HEK293 (cell line): ENCODE measurements at regions not wholly inside any gene's neighbourhood (a gene's known extent, or its start where the extent isn't known, plus 50 kb on each side); places are given as distances from the start of the nearest gene placed in this dataset.

Source experiments
- CTCF ChIA-PET: fragments of 350-600 bp; formaldehyde crosslinking; extraction: SDS; loops from one replicate; lab custom pipeline; 2021; ENCODE audit warnings: antibody characterized with exemption; lab: Yijun Ruan, JAX
- POLR2A ChIA-PET: fragments of 300-600 bp; formaldehyde crosslinking; extraction: SDS; loops from one replicate; lab custom pipeline; 2020; ENCODE audit warnings: antibody characterized with exemption, inconsistent platforms; lab: Yijun Ruan, JAX
- H3K27ac ChIP-seq: fragments of 200-500 bp; sonication (Bioruptor generic); 2 replicates; pipeline ENCODE4 v1.5.1; 2014; ENCODE audit warnings: low read depth, low read length, control low read depth, inconsistent platforms; ENCODE audit errors: extremely low read depth
- H3K36me3 ChIP-seq, 2 experiments: fragments of 200-500 bp in 1 of 2; sonication (Bioruptor generic) in 1 of 2; 1 replicate in 1 of 2; 2 replicates in 1 of 2; pipeline ENCODE4 v1.5.1; 2014 to 2017; ENCODE audit warnings: inconsistent platforms in 2 of 2, low read length in 2 of 2; ENCODE audit not compliant: control insufficient read depth in 2 of 2, insufficient read depth in 1 of 2
- H3K4me1 ChIP-seq: fragments of 200-500 bp; sonication (Bioruptor generic); 2 replicates; pipeline ENCODE4 v1.5.1; 2014; ENCODE audit warnings: mild to moderate bottlenecking, low read length, inconsistent platforms; ENCODE audit not compliant: control insufficient read depth, insufficient read depth
- H3K4me3 ChIP-seq: 2 replicates; pipeline ENCODE4 v1.5.1; 2011; ENCODE audit warnings: low read depth, mild to moderate bottlenecking, control low read depth, low read length, moderate library complexity
- H3K9me3 ChIP-seq: fragments of 200-500 bp; sonication (Bioruptor generic); 2 replicates; pipeline ENCODE4 v1.5.1; 2014; ENCODE audit warnings: low read depth, low read length, inconsistent platforms; ENCODE audit not compliant: control insufficient read depth, insufficient read depth
- BCL11B ChIP-seq: fragments of 450-650 bp; formaldehyde crosslinking; IDR thresholded peaks from 2 replicates; pipeline ENCODE4 v1.5.1; 2016; ENCODE audit warnings: low read depth, missing biosample characterization, missing genetic modification characterization
- KLF9 ChIP-seq: fragments of 450-650 bp; formaldehyde crosslinking; IDR thresholded peaks from 2 replicates; pipeline ENCODE4 v1.5.1; 2016; ENCODE audit warnings: missing biosample characterization, missing genetic modification characterization, low read depth
- MEIS1 ChIP-seq: sonication (generic); formaldehyde crosslinking; IDR thresholded peaks from 2 replicates; pipeline ENCODE4 v1.8.1; 2022; ENCODE audit warnings: missing genetic modification reagents, mild to moderate bottlenecking, borderline replicate concordance
- MYNN ChIP-seq: fragments of 450-650 bp; formaldehyde crosslinking; IDR thresholded peaks from 2 replicates; pipeline ENCODE4 v1.5.1; 2016; ENCODE audit warnings: missing biosample characterization, missing genetic modification characterization, borderline replicate concordance
- MZF1 ChIP-seq: fragments of 450-650 bp; formaldehyde crosslinking; IDR thresholded peaks from 2 replicates; pipeline ENCODE4 v1.5.1; 2017; ENCODE audit warnings: missing biosample characterization, missing genetic modification characterization, borderline replicate concordance
- OSR2 ChIP-seq: fragments of 450-650 bp; formaldehyde crosslinking; IDR thresholded peaks from 2 replicates; pipeline ENCODE4 v1.5.1; 2016; ENCODE audit warnings: missing biosample characterization, missing genetic modification characterization
- SCRT1 ChIP-seq: fragments of 450-650 bp; formaldehyde crosslinking; IDR thresholded peaks from 2 replicates; pipeline ENCODE4 v1.5.1; 2016; ENCODE audit warnings: missing biosample characterization, missing genetic modification characterization, borderline replicate concordance
- TRIM28 ChIP-seq: IDR thresholded peaks from 2 replicates; pipeline ENCODE4 v1.6.1; 2011; ENCODE audit warnings: low read length, control low read depth, borderline replicate concordance
- ZBTB10 ChIP-seq: fragments of 450-650 bp; formaldehyde crosslinking; IDR thresholded peaks from 2 replicates; pipeline ENCODE4 v1.5.1; 2016; ENCODE audit warnings: missing biosample characterization, missing genetic modification characterization
- ZBTB7A ChIP-seq: fragments of 450-650 bp; formaldehyde crosslinking; IDR thresholded peaks from 2 replicates; pipeline ENCODE4 v1.5.1; 2016; ENCODE audit warnings: low read depth, missing biosample characterization, missing genetic modification characterization
- ZNF114 ChIP-seq: fragments of 450-650 bp; formaldehyde crosslinking; IDR thresholded peaks from 2 replicates; pipeline ENCODE4 v1.5.0; 2017; ENCODE audit warnings: missing biosample characterization, missing genetic modification characterization
- ZNF138 ChIP-seq: fragments of 450-650 bp; formaldehyde crosslinking; IDR thresholded peaks from 2 replicates; pipeline ENCODE4 v1.5.1; 2016; ENCODE audit warnings: missing biosample characterization, missing genetic modification characterization, borderline replicate concordance
- ZNF19 ChIP-seq: fragments of 450-650 bp; formaldehyde crosslinking; IDR thresholded peaks from 2 replicates; pipeline ENCODE4; 2016; ENCODE audit warnings: missing biosample characterization, missing genetic modification characterization, low read depth
- ZNF202 ChIP-seq: fragments of 450-650 bp; formaldehyde crosslinking; IDR thresholded peaks from 2 replicates; pipeline ENCODE4 v1.5.1; 2016; ENCODE audit warnings: missing biosample characterization, missing genetic modification characterization, borderline replicate concordance
- ZNF24 ChIP-seq: fragments of 450-650 bp; formaldehyde crosslinking; IDR thresholded peaks from 2 replicates; pipeline ENCODE4 v1.5.1; 2016; ENCODE audit warnings: missing biosample characterization, missing genetic modification characterization
- ZNF26 ChIP-seq: fragments of 450-650 bp; formaldehyde crosslinking; IDR thresholded peaks from 2 replicates; pipeline ENCODE4 v1.5.1; 2016; ENCODE audit warnings: missing biosample characterization, missing genetic modification characterization
- ZNF274 ChIP-seq, 2 experiments: fragments of 200-500 bp in 1 of 2; fragments of 450-650 bp in 1 of 2; sonication (Bioruptor generic) in 1 of 2; formaldehyde crosslinking in 1 of 2; IDR thresholded peaks; 2 replicates each; pipeline versions ENCODE4 v1.5.1 to v1.6.1; 2014 to 2016; ENCODE audit warnings: borderline replicate concordance in 1 of 2, inconsistent platforms in 1 of 2, low read length in 1 of 2, missing biosample characterization in 1 of 2, missing genetic modification characterization in 1 of 2
- ZNF335 ChIP-seq: fragments of 450-650 bp; formaldehyde crosslinking; conservative IDR thresholded peaks from 2 replicates; pipeline ENCODE4 v1.5.1; 2016; ENCODE audit warnings: missing biosample characterization, missing genetic modification characterization
- ZNF354C ChIP-seq: fragments of 450-650 bp; formaldehyde crosslinking; IDR thresholded peaks from 2 replicates; pipeline ENCODE4 v1.5.1; 2016; ENCODE audit warnings: missing biosample characterization, missing genetic modification characterization, low read depth, borderline replicate concordance
- ZNF404 ChIP-seq: fragments of 450-650 bp; formaldehyde crosslinking; IDR thresholded peaks from 2 replicates; pipeline ENCODE4 v1.5.1; 2017; ENCODE audit warnings: missing biosample characterization, missing genetic modification characterization
- ZNF423 ChIP-seq: fragments of 450-650 bp; formaldehyde crosslinking; IDR thresholded peaks from 2 replicates; pipeline ENCODE4 v1.5.1; 2016; ENCODE audit warnings: missing biosample characterization, missing genetic modification characterization
- ZNF48 ChIP-seq: fragments of 450-650 bp; formaldehyde crosslinking; IDR thresholded peaks from 2 replicates; pipeline ENCODE4 v1.5.1; 2016; ENCODE audit warnings: missing biosample characterization, missing genetic modification characterization
- ZNF518A ChIP-seq: fragments of 450-650 bp; formaldehyde crosslinking; conservative IDR thresholded peaks from 2 replicates; pipeline ENCODE4 v1.5.1; 2016; ENCODE audit warnings: low read depth, missing biosample characterization, missing genetic modification characterization
- ZNF623 ChIP-seq: fragments of 450-650 bp; formaldehyde crosslinking; IDR thresholded peaks from 2 replicates; pipeline ENCODE4 v1.5.1; 2016; ENCODE audit warnings: missing biosample characterization, missing genetic modification characterization
- ZNF658 ChIP-seq: fragments of 450-650 bp; formaldehyde crosslinking; IDR thresholded peaks from 2 replicates; pipeline ENCODE4; 2016; ENCODE audit warnings: missing biosample characterization, missing genetic modification characterization
- ZNF664 ChIP-seq: fragments of 450-650 bp; formaldehyde crosslinking; IDR thresholded peaks from 2 replicates; pipeline ENCODE4 v1.5.1; 2016; ENCODE audit warnings: missing biosample characterization, missing genetic modification characterization
- ZNF670 ChIP-seq: fragments of 450-650 bp; formaldehyde crosslinking; IDR thresholded peaks from 2 replicates; pipeline ENCODE4 v1.5.1; 2016; ENCODE audit warnings: missing biosample characterization, missing genetic modification characterization, low read depth
- ZNF701 ChIP-seq: fragments of 450-650 bp; formaldehyde crosslinking; IDR thresholded peaks from 2 replicates; pipeline ENCODE4 v1.5.1; 2016; ENCODE audit warnings: missing biosample characterization, missing genetic modification characterization
- ZNF837 ChIP-seq: fragments of 450-650 bp; formaldehyde crosslinking; IDR thresholded peaks from 2 replicates; pipeline ENCODE4 v1.5.1; 2016; ENCODE audit warnings: missing biosample characterization, missing genetic modification characterization
- TF ChIP-seq, protein P1 (sequence below): fragments of 450-650 bp; formaldehyde crosslinking; IDR thresholded peaks from 2 replicates; pipeline ENCODE4; 2016; ENCODE audit warnings: missing biosample characterization, missing genetic modification characterization

DNA sequence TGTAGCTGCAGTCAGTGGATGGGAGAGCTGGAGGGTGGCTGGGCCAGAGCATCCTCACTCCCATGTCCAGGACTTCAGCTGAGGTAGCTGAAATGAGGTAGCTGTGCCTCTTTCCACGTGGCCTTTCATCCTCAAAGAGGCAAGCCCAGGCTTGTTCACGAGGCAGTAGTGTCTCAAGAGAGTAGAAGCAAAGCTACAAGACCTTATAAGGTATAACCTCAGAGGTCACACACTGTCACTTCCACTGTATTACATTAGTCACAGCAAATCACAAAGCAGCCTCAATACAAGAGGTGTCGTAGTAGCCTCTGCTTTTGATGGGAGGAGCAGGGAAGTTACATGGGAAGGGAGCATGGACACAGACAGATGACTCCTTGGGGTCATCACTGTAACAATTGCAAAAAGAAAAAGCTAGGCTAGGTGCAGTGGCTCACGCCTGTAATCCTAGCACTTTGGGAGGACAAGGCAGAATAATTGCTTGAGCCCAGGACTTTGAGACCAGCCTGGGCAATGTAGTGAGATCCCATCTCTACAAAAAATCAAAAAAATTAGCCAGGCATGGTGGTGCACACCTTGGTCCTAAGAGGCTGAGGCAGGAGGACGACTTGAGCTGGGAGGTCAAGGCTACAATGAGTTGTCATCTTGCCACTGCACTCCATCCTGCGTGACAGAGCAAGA lies 97.5 kb downstream of the SKIDA1 start (continued):
- TF ChIP-seq ZNF26 = no peak
- 0 out of 2 replicates have a peak, but pooled peaks have one; percentile 20 for TF ChIP-seq MZF1 (tag by site-specific recombination)
- TF ChIP-seq ZNF518A (tag by site-specific recombination) = peak; percentile 32; the same call in 1 of the 2 replicates
- peak; percentile 74 for TF ChIP-seq TRIM28
- TF ChIP-seq OSR2 = 0 out of 2 replicates have a peak, but pooled peaks have one; percentile 39
- no peak for TF ChIP-seq ZNF48
- TF ChIP-seq, all 188 proteins: peak for 11

- CTCF ChIA-PET = no interaction called here
These were observed 101.0 kb downstream of the SKIDA1 start for GRCh38 chr10:21424459-21424861.

GRCh38 chr10:21423850-21424249 lies 101.6 kb downstream of the SKIDA1 start:
- no peaks in the 10 kb centered on the region for H3K36me3 ChIP-seq
- CTCF ChIA-PET = no interaction called here
- POLR2A ChIA-PET = no interaction called here
- TF ChIP-seq ZNF837 (tag by site-specific recombination) = no peak
- TF ChIP-seq ZNF701 (tag by site-specific recombination) = no peak
- no peak for TF ChIP-seq ZNF423 (tag by site-specific recombination)
- no peak for TF ChIP-seq ZNF19
- no peak for TF ChIP-seq ZBTB10 (tag by site-specific recombination)
- TF ChIP-seq, protein P1, sequence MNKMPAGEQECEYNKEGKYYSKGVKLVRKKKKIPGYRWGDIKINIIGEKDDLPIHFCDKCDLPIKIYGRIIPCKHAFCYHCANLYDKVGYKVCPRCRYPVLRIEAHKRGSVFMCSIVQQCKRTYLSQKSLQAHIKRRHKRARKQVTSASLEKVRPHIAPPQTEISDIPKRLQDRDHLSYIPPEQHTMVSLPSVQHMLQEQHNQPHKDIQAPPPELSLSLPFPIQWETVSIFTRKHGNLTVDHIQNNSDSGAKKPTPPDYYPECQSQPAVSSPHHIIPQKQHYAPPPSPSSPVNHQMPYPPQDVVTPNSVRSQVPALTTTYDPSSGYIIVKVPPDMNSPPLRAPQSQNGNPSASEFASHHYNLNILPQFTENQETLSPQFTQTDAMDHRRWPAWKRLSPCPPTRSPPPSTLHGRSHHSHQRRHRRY = no peak
- TF ChIP-seq ZNF670 (tag by site-specific recombination) = no peak
- no peak for TF ChIP-seq KLF9 (tag by site-specific recombination)
- TF ChIP-seq ZNF658 (tag by site-specific recombination) = no peak
- TF ChIP-seq ZBTB7A (tag by site-specific recombination) = no peak
- no peak for TF ChIP-seq ZNF138 (tag by site-specific recombination)
- no peak for TF ChIP-seq ZNF354C
- no peak for TF ChIP-seq ZNF404 (tag by site-specific recombination)

More at GRCh38 chr10:21424459-21424861, 101.0 kb downstream of the SKIDA1 start:
- Histone ChIP-seq H3K4me1 (no peaks in the 10 kb centered on the region), H3K9me3 (no peaks in the 10 kb centered on the region), H3K36me3 (no peaks in the 10 kb centered on the region), H3K27ac (no peak overlapping the region), H3K4me3 (no peak overlapping the region)
- TF ChIP-seq ZNF24 (tag by site-specific recombination) (no peak), ZNF658 (tag by site-specific recombination) (no peak), ZNF114 (no peak), ZNF202 (tag by site-specific recombination) (no peak), SCRT1 (tag by site-specific recombination) (no peak), MEIS1 (CRISPR knock-in tag) (no peak), BCL11B (no peak), ZNF274 (IDR thresholded peaks at IDR 0.05; ENCODE audit: low read length) (no peak), ZNF274 (tag by site-specific recombination; IDR thresholded peaks at IDR 0.05; ENCODE audit: borderline replicate concordance) (no peak), ZNF664 (tag by site-specific recombination) (no peak), ZNF335 (tag by site-specific recombination) (no peak), ZNF623 (tag by site-specific recombination) (no peak), MYNN (no peak)
- POLR2A ChIA-PET = interaction anchor here (0.6 kb wide), 1 partner anchor 590 kb away, joined by 3 read pairs; no protein-coding TSS in a partner anchor

More at GRCh38 chr10:21423850-21424249, 101.6 kb downstream of the SKIDA1 start:
- Histone ChIP-seq H3K4me1 (no peaks in the 10 kb centered on the region), H3K9me3 (no peaks in the 10 kb centered on the region), H3K27ac (no peak overlapping the region), H3K4me3 (no peak overlapping the region)
